ENCODE measurements at regions not wholly inside any gene's neighbourhood (a gene's known extent, or its start where the extent isn't known, plus 50 kb on each side); places are given as distances from the start of the nearest gene placed in this dataset.

GRCh38 chr16:26697807-26698206 lies 368.9 kb upstream of the C16orf82 start:
- DNase-seq (ENCODE audit: insufficient read length, low spot score), result no peak
- no peak for FAIRE-seq
- TF ChIP-seq CTCF (IDR thresholded peaks at IDR 0.05; ENCODE audit: insufficient read depth, missing control alignments), result no peak

- DNase-seq (ENCODE audit: insufficient read length, low spot score) (no peak), FAIRE-seq (no peak)
- TF ChIP-seq CTCF (IDR thresholded peaks at IDR 0.05; ENCODE audit: insufficient read depth, missing control alignments), result no peak
These were observed 366.5 kb upstream of the C16orf82 start for GRCh38 chr16:26700250-26700649.

- no peak for FAIRE-seq
- no peak for DNase-seq (ENCODE audit: insufficient read length, low spot score)
- no peak for TF ChIP-seq CTCF (IDR thresholded peaks at IDR 0.05; ENCODE audit: insufficient read depth, missing control alignments)
These were observed 365.4 kb upstream of the C16orf82 start for GRCh38 chr16:26701243-26701886.

GRCh38 chr16:26705346-26705745 lies 361.4 kb upstream of the C16orf82 start:
- DNase-seq (ENCODE audit: insufficient read length, low spot score), result no peak
- FAIRE-seq, result no peak
- TF ChIP-seq CTCF (IDR thresholded peaks at IDR 0.05; ENCODE audit: insufficient read depth, missing control alignments), result no peak

- no peak for DNase-seq (ENCODE audit: insufficient read length, low spot score)
- no peak for FAIRE-seq
- TF ChIP-seq CTCF (IDR thresholded peaks at IDR 0.05; ENCODE audit: insufficient read depth, missing control alignments), result no peak
These were observed 358.3 kb upstream of the C16orf82 start for GRCh38 chr16:26708428-26708827.

- no peak for DNase-seq (ENCODE audit: insufficient read length, low spot score)
- no peak for TF ChIP-seq CTCF (IDR thresholded peaks at IDR 0.05; ENCODE audit: insufficient read depth, missing control alignments)
- FAIRE-seq, result no peak
These were observed 357.6 kb upstream of the C16orf82 start for GRCh38 chr16:26709175-26709574.

GRCh38 chr16:26709754-26710153 lies 357.0 kb upstream of the C16orf82 start:
- no peak for FAIRE-seq
- no peak for TF ChIP-seq CTCF (IDR thresholded peaks at IDR 0.05; ENCODE audit: insufficient read depth, missing control alignments)
- no peak for DNase-seq (ENCODE audit: insufficient read length, low spot score)

All from D721Med (cell line).